GM21717 (cell line): ENCODE measurements at regions not wholly inside any gene's neighbourhood (a gene's known extent, or its start where the extent isn't known, plus 50 kb on each side); places are given as distances from the start of the nearest gene placed in this dataset.

Experiments
- ATAC-seq: cut with Tn5 transposase; IDR thresholded peaks from one replicate; pipeline ENCODE4 v1.9.1; 2021; ENCODE audit warnings: mild to moderate bottlenecking, moderate library complexity; ENCODE audit not compliant: unreplicated experiment

DNA sequence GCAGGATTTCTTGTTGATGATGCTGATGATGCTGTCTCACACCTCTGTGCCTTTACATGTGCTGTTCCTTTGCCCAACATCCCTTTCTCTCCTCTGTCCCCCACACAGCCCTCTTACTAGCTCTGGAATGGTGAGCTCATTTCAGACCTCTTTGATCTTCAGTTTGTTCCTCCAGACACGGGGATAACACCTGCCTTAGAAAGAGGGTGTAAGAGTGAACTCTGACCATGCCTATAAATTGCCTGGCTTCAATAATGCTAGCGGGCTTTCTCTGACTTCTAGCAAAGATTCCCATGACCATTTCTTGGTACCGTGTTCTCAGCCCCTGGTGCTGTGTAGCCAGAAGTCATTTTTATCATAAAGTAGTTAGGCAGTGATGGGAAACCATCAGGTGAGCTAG lies 55.9 kb upstream of the DRD2 start:
- no peak for ATAC-seq

DNA sequence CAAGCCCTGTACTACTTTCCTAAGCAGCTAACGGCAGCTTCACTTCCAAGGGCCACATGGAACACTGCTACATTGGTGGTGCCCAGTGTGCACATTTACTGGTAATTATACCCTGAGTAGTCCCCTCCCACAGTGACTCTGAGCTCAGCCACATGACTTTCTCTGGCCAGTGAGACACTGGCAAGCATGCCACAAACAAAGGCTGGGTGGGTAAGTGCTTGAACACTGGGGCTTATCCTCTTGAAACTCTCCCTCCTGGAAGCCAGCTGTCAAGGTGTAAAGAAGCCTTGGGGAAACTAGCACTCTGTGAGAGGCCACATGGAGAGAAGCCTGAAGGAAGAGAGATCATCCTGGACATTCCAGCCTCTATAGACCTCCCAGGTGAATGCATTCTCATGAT lies 54.4 kb upstream of the DRD2 start:
- ATAC-seq, result no peak

- ATAC-seq, result no peak
Measured at GRCh38 chr11:113528982-113529381, 53.8 kb upstream of the DRD2 start.

- ATAC-seq, result no peak
Measured at GRCh38 chr11:113526521-113526920, 51.3 kb upstream of the DRD2 start.
